ENCODE measurements at regions not wholly inside any gene's neighbourhood (a gene's known extent, or its start where the extent isn't known, plus 50 kb on each side); places are given as distances from the start of the nearest gene placed in this dataset.

GRCh38 chr10:79014796-79015195 lies 54.0 kb upstream of the ZMIZ1 start:
- TF ChIP-seq CTCF (conservative IDR thresholded peaks at IDR 0.05) (no peak), EZH2 (IDR thresholded peaks at IDR 0.05; ENCODE audit: low read depth) (no peak)

Data from PC-9 (cell line).